B cell (primary cell): ENCODE measurements at regions not wholly inside any gene's neighbourhood (a gene's known extent, or its start where the extent isn't known, plus 50 kb on each side); places are given as distances from the start of the nearest gene placed in this dataset.

Source experiments
- EZH2 ChIP-seq: IDR thresholded peaks from 2 replicates; pipeline ENCODE4 v1.6.1; 2012; ENCODE audit warnings: borderline replicate concordance, low read depth, mild to moderate bottlenecking, moderate library complexity, low read length; ENCODE audit not compliant: insufficient read depth, poor library complexity, severe bottlenecking
- TF ChIP-seq, protein P1 (sequence below): fragments of 200-600 bp; IDR thresholded peaks from one replicate; pipeline ENCODE4 v1.8.0; 2022; ENCODE audit warnings: antibody characterized with exemption, mild to moderate bottlenecking

DNA sequence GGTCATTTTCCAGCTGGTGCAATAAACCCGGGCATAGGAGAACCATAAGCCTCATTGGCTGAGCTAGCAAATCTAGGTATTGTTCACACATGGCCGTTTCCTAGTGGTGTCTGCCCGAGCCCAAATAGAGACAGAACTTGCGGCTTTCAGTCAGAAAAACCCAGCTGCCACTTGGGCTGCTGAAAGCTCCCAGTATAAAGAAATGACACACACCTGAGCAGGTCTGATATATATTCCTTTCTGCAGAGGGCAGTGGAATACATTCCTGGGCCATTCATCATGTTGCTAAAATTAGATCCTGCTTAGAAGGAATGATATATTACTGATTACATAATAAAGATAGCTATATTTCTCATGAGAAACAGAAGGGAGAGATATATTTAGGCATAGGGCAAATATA lies 83.9 kb upstream of the IRX5 start:
- TF ChIP-seq, protein P1, sequence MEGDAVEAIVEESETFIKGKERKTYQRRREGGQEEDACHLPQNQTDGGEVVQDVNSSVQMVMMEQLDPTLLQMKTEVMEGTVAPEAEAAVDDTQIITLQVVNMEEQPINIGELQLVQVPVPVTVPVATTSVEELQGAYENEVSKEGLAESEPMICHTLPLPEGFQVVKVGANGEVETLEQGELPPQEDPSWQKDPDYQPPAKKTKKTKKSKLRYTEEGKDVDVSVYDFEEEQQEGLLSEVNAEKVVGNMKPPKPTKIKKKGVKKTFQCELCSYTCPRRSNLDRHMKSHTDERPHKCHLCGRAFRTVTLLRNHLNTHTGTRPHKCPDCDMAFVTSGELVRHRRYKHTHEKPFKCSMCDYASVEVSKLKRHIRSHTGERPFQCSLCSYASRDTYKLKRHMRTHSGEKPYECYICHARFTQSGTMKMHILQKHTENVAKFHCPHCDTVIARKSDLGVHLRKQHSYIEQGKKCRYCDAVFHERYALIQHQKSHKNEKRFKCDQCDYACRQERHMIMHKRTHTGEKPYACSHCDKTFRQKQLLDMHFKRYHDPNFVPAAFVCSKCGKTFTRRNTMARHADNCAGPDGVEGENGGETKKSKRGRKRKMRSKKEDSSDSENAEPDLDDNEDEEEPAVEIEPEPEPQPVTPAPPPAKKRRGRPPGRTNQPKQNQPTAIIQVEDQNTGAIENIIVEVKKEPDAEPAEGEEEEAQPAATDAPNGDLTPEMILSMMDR, result no peak
- TF ChIP-seq EZH2, result no peak
